ENCODE measurements at regions not wholly inside any gene's neighbourhood (a gene's known extent, or its start where the extent isn't known, plus 50 kb on each side); places are given as distances from the start of the nearest gene placed in this dataset.
"Not testable (repeated sequence)": the region's sequence is repeated elsewhere in the genome, so short reads cannot be mapped to it uniquely, and the experiment has no call there.

DNA sequence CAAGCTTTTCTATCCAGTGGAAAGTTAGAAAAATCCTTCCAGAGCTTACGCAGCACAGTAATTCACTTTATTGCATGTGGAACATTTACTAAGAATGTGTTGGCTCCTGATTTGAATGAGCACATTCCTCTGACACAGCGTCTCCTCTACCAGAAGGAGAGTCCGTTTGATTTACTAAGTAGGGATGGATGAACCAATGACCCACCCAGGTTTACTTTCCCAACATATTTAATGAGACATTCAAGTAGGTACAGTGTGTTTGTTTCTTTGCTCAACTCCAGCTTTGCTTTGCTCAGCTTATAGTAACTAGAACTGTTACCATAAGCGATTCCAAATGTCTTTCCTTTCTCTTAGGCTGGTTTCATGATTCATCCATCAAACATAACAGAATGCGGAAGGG is 161.7 kb downstream of the SMARCA1 start:
- Mint-ChIP-seq H3K27me3 (ENCODE audit: low read depth) (no peaks in the 10 kb centered on the region), H3K4me3 (no peak overlapping the region), H3K27ac (peak overlapping the region in 2 of 3 experiments; percentile 41 to 48), H3K9me3 (peaks cover 20% of the 10 kb centered on the region), H3K4me1 (peaks cover 4% of the 10 kb centered on the region), H3K36me3 (ENCODE audit: low read depth) (peaks cover 40% of the 10 kb centered on the region)
- TF ChIP-seq, protein P1, sequence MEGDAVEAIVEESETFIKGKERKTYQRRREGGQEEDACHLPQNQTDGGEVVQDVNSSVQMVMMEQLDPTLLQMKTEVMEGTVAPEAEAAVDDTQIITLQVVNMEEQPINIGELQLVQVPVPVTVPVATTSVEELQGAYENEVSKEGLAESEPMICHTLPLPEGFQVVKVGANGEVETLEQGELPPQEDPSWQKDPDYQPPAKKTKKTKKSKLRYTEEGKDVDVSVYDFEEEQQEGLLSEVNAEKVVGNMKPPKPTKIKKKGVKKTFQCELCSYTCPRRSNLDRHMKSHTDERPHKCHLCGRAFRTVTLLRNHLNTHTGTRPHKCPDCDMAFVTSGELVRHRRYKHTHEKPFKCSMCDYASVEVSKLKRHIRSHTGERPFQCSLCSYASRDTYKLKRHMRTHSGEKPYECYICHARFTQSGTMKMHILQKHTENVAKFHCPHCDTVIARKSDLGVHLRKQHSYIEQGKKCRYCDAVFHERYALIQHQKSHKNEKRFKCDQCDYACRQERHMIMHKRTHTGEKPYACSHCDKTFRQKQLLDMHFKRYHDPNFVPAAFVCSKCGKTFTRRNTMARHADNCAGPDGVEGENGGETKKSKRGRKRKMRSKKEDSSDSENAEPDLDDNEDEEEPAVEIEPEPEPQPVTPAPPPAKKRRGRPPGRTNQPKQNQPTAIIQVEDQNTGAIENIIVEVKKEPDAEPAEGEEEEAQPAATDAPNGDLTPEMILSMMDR (IDR thresholded peaks at IDR 0.05; ENCODE audit: unreplicated experiment in 3 of 3): no peak

GRCh38 chrX:129360175-129360574 is 163.1 kb downstream of the SMARCA1 start:
- Mint-ChIP-seq H3K27me3 (ENCODE audit: low read depth) (peaks cover 4% of the 10 kb centered on the region), H3K4me3 (no peak overlapping the region), H3K9me3 (peaks cover 26% of the 10 kb centered on the region), H3K4me1 (peaks cover 4% of the 10 kb centered on the region), H3K27ac (peak overlapping the region in 1 of 3 experiments; percentile 3), H3K36me3 (ENCODE audit: low read depth) (peaks cover 40% of the 10 kb centered on the region)
- TF ChIP-seq, protein P1 (IDR thresholded peaks at IDR 0.05; ENCODE audit: unreplicated experiment in 3 of 3): peak in 2 of 3 experiments; percentile 31 to 42

GRCh38 chrX:129359269-129359668 is 164.0 kb downstream of the SMARCA1 start:
- TF ChIP-seq, protein P1 (IDR thresholded peaks at IDR 0.05; ENCODE audit: unreplicated experiment in 3 of 3): no peak
- H3K27ac Mint-ChIP-seq: no peak overlapping the region
- H3K4me1 Mint-ChIP-seq: peaks cover 4% of the 10 kb centered on the region
- H3K27me3 Mint-ChIP-seq (ENCODE audit: low read depth): peaks cover 4% of the 10 kb centered on the region
- no peak overlapping the region for H3K4me3 Mint-ChIP-seq
- peaks cover 47% of the 10 kb centered on the region for H3K36me3 Mint-ChIP-seq (ENCODE audit: low read depth)
- peaks cover 32% of the 10 kb centered on the region for H3K9me3 Mint-ChIP-seq

DNA sequence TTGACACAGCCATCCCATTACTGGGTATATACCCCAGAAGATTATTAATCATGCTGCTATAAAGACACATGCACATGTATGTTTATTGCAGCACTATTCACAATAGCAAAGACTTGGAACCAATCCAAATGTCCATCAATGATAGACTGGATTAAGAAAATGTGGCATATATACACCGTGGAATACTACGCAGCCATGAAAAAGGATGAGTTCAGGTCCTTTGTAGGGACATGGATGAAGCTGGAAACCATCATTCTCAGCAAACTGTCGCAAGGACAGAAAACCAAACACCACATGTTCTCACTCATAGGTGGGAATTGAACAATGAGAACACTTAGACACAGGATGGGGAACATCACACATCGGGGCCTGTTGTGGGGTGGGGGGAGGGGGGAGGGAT is 165.9 kb downstream of the SMARCA1 start:
- not testable (repeated sequence) for H3K4me1 Mint-ChIP-seq; H3K27me3 Mint-ChIP-seq (ENCODE audit: low read depth); H3K27ac Mint-ChIP-seq; H3K4me3 Mint-ChIP-seq
- peaks cover 57% of the 10 kb centered on the region for H3K36me3 Mint-ChIP-seq (ENCODE audit: low read depth)
- H3K9me3 Mint-ChIP-seq: peaks cover 46% of the 10 kb centered on the region

DNA sequence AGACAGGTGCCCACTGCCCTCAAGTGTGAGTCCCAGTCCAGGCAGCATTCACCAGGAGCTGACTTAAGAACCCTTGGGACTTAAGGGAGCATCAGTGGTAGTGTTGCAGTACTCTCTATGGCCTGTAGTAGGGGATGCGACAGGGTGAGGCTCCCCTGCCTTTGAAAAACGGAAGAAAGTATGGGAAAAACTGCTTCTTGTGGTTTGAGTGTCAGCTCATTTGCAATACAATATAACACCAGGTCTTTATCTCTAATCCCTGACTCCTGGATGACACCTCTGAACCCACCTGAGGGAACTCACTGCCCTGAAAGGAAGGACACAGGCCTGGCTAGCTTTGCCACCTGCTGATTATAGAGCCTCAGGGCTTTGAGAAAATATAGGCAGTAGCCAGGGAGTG is 176.0 kb downstream of the SMARCA1 start:
- no peak overlapping the region for H3K27ac Mint-ChIP-seq
- H3K4me3 Mint-ChIP-seq: no peak overlapping the region
- no peaks in the 10 kb centered on the region for H3K4me1 Mint-ChIP-seq
- TF ChIP-seq, protein P1 (IDR thresholded peaks at IDR 0.05; ENCODE audit: unreplicated experiment in 3 of 3): no peak
- peaks cover 53% of the 10 kb centered on the region for H3K9me3 Mint-ChIP-seq
- peaks cover 65% of the 10 kb centered on the region for H3K36me3 Mint-ChIP-seq (ENCODE audit: low read depth)
- H3K27me3 Mint-ChIP-seq (ENCODE audit: low read depth): no peaks in the 10 kb centered on the region

- H3K4me1 Mint-ChIP-seq: no peaks in the 10 kb centered on the region
- H3K4me3 Mint-ChIP-seq: no peak overlapping the region
- TF ChIP-seq, protein P1 (IDR thresholded peaks at IDR 0.05; ENCODE audit: unreplicated experiment in 3 of 3): no peak
- no peaks in the 10 kb centered on the region for H3K27me3 Mint-ChIP-seq (ENCODE audit: low read depth)
- no peak overlapping the region for H3K27ac Mint-ChIP-seq
- H3K9me3 Mint-ChIP-seq: peaks cover 47% of the 10 kb centered on the region
- H3K36me3 Mint-ChIP-seq (ENCODE audit: low read depth): peaks cover 59% of the 10 kb centered on the region
Observed at GRCh38 chrX:129346574-129346973, 176.7 kb downstream of the SMARCA1 start.

GRCh38 chrX:129337264-129337663 is 186.0 kb downstream of the SMARCA1 start:
- H3K9me3 Mint-ChIP-seq: peaks cover 46% of the 10 kb centered on the region
- peak overlapping the region; percentile 67 to 76 (median 76) for H3K4me3 Mint-ChIP-seq
- not testable (repeated sequence) for H3K27me3 Mint-ChIP-seq (ENCODE audit: low read depth); H3K27ac Mint-ChIP-seq; H3K4me1 Mint-ChIP-seq
- peaks cover 50% of the 10 kb centered on the region for H3K36me3 Mint-ChIP-seq (ENCODE audit: low read depth)

All from nephron (organoid).